ENCODE measurements at regions not wholly inside any gene's neighbourhood (a gene's known extent, or its start where the extent isn't known, plus 50 kb on each side); places are given as distances from the start of the nearest gene placed in this dataset.

DNA sequence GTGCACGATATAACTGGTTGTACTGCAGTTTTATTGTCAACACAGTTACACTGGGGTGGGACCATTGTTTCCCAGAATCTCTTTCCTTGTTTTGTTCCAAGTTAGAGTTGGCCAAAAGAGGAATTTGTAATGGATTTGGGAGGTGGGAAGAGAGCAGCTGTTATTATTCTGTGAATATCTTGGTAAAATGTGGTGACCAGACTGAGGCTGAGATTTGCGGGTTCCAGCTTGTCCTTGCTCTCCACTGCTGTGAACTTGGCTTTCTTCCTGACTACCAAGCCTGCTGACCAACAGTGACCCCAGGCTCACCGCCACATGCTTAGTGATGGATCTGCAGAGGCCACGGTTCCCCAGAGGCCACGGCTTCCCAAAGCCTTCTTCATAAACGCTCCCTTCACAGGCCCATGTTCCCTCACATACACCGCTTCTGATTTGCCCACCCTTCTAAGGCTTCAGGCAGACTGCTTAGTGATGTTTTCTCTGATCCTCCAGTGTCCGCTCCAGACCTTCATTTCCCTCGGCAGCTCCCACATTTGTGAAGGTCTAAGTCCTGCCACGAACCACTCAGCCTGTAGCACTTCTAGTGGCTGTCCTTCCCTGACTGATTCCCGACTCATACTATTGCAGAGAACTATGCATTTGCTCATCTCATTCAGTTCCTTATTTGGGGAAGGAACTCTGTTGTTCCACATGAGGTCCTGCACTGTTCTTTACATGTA, 525.5 kb upstream of the RGMA start:
- no peak for TF ChIP-seq POLR2AphosphoS5 (IDR thresholded peaks at IDR 0.05; ENCODE audit: low read depth, low read length)
- TF ChIP-seq POLR2A (IDR thresholded peaks at IDR 0.05; ENCODE audit: low read depth, low read length), result no peak
- no peak for TF ChIP-seq TAF1 (IDR thresholded peaks at IDR 0.05; ENCODE audit: borderline replicate concordance, low read depth, low read length)
